ENCODE measurements at regions not wholly inside any gene's neighbourhood (a gene's known extent, or its start where the extent isn't known, plus 50 kb on each side); places are given as distances from the start of the nearest gene placed in this dataset.
"Not testable (repeated sequence)": the region's sequence is repeated elsewhere in the genome, so short reads cannot be mapped to it uniquely, and the experiment has no call there.

DNA sequence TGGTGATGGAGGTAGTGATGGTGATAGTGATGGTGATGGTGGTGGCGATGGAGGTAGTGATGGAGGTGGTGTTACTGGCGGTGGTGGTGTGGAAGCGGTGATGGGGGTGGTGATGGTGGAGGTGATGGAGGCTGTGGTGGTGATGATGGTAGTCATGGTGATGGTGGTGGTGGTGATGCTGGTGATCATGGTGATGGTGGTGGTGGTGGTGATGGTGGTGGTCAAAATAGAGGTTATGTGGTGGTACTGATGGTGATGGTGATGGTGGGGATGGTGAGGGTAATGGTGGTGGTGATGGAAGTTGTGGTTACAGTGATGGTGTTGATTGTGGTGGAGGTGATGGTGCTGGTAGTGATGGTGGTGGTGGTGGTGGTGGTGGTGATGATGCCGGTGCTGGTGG lies 199.2 kb downstream of the IGLL1 start:
- no peak for DNase-seq (ENCODE audit: low read depth)

DNA sequence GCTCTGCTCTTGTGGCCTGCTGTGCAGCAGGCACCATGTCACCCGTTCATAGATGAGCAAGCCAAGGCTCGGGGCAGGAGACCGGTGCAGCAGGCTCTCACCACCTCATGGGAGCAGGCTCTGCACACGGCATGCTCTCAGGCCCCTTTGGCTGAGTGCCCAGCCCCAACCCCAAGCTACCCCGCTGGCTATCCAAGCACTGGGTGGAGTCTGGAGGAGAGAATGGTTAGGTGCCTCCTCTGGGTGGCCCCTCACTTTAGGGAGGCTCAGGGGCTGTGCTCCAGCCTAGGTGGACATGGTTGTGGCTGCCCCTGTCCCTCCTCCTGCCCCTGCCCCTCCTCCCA lies 199.9 kb downstream of the IGLL1 start:
- DNase-seq (ENCODE audit: low read depth) = no peak

DNA sequence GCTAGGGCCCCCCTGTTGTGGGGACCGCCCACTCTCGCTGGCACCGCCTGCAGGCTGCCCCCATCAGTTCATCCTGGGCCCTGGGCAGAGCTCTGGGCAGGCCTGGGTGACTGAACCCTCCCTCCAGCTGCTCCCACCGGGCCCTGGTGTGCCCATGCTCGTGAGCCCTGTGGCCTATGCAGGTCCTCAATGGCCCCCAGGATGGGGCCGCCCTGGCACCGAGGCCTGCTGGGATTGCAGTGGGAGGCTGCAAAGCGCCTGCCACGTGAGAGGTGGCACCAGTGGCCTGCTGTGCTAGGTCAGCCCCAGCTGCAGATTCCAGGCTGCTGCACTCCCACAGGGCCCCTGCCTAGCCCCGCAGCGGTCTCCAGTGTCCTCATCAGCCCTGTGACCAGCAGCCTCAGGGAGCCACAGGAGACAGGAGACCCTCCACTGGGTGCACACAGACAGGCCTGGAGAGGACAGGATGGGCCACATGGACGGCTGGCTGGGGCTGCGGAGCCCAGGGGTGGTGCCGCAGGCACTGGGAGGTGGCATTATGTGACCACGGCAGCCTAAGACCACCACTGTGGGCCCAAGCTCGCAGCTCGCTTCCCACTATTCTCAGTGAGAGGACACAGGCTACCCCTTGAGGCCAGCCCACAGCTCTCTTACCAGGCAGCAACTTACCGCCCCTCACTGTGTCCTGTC lies 199.4 kb downstream of the BCR start:
- not testable (repeated sequence) for DNase-seq (ENCODE audit: low read depth)

DNA sequence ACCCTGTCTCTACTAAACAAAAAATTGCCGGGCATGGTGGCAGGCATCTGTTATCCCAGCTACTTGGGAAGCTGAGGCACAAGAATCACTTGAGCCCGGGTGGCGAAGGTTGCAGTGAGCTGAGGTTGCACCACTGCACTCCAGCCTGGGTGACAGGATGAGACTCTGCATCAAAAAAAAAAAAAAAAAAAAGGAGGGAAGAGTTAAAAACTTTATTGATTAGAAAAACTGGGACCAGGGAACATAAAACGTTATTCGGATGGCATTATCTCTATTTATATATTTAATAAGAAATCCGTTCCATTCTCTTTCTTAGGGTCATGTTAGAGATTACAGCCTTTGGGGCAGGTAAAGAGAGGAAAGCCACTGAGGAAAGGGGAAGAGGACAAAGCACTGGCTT lies 197.5 kb downstream of the BCR start:
- DNase-seq (ENCODE audit: low read depth) = no peak

DNA sequence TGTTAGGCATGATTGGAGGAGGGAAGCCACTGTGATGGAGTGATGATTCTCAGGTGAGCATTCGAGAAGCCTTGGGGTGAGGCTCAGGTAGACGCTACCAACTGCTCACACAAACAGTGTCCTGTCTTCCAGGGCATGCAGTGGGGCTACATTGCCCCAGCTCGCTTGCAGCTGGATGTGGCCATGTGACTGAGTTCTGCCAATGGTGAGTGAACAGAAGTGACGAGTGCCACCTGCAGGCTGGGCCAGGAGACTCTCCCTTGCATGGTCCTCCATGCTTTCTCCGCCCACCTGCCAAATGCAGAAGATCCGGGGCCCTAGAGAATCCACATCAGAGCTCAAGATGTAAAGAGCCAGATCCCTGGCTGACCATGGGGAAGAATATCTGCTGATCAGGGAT lies 195.9 kb downstream of the BCR start:
- no peak for DNase-seq (ENCODE audit: low read depth)

DNA sequence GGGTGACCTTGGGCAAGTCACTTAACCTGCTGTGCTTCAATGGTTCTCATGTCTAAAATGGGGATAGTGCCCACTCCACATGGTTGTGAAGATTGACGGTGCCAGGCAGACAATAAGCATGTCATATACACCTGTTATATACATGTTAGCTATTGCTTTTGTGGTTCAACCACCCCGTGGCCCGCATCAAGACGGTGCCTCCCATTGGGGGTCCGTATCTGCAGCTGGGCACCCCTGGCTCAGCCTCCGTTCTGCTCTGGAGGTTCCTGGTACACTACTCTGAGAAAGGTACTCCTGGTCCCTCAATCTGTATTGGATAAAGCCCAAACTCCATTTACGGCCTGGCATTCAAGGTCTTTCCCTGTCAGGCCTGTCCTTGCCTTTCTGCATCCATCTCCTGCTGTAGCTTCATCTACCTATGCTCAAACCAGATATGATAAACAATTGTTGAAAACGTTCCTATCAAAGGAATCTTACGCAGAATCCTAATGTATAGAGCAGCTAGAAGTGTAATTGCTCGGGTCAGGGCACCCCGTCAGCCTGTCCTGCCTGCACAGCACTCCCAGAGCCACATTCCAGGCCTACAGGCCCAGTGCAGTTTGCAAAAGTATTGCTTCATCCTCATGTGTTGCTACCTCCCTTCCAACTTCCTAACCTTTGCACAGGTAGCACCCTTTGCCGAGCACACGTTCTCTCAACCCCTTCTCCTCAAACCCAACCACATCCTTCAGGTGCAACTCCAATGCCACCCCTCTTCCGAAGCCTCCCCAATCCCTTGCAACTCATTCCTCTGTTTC lies 194.9 kb downstream of the BCR start:
- DNase-seq (ENCODE audit: low read depth) = no peak

DNA sequence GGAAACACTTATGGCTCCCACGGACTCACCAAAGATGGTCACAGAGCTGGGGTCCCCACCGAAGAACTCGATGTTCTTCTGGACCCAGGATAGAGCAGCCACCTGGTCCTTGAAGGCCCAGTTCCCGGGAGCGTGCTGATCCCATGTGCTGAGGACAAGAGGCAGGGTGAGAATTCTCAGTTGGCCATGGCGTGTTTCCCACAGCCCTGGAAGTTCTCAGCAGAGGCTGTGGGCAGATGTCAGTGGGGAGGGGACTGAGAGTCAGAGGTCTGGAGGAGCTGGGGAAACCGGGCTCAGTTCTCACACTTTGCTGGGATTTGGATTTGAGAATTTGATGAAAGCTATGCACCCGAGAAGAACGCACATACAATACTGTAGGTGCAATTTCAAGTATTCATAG lies 193.3 kb downstream of the BCR start:
- no peak for DNase-seq (ENCODE audit: low read depth)

DNA sequence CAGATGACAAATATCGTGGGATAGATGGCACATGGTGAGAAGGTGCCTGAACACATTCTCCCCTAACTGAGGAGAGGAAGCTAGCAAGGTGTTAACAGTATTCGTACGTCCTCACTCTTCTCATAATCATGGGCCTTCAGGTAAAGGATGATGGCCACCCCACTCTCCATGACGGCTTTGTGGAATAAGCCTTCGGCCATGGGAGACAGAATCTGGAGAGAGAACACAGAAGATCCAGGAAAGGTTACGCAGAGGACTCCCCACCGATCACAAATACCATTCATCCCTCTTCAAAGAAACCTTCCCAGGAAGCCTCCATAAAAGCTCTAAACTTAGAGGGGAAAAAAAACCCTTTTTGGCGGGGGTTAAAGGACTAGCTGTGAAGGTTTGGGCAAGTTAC lies 189.9 kb downstream of the BCR start:
- no peak for DNase-seq (ENCODE audit: low read depth)

DNA sequence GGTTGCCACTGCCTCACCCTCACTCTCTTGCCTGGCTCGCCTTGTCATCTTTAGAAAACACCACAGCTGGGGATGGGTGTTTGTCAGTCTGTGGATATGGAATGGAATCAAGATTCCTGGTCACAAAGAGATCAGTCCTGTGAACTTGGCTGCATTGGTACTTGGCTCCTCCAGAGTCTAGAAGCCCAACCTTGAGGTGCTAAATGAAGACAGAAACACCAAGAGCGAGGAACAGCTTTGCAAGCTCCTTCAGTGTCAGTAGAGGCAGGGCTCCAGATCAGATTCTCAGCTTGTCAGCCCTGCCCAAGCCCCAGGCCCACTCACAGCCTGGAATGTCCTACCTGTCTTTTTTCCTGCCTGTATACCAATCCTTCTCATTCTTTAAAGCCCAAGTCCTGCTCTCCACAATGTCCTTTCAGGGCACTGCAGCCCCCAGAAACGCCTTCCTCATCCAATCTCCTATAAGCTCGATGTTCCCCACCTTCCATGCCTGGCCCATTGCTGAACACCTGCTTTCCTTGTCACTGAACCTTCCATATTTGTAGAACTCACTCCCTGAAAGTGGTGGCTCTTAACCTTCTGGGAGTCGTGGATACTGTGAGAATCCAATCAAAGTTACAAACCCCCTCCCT lies 188.9 kb downstream of the BCR start:
- DNase-seq (ENCODE audit: low read depth) = no peak
